ENCODE measurements at regions not wholly inside any gene's neighbourhood (a gene's known extent, or its start where the extent isn't known, plus 50 kb on each side); places are given as distances from the start of the nearest gene placed in this dataset.

DNA sequence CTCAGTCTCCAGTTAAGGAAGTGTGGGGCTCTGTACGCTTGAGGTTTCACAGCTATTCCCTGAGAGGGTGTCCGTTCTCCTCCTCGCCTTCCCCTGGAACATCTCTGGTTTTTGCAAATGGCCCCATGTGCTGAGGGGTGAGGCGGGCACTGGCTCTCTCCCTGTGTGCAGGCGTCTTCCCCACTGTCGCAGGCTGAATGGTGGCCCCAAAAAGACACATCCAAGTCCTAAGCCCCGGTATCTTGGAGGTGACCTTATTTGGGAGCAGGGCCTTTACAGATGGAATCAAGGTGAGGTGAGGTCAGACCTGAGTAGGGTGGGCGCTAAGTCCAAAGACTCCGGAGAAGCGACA, 98.0 kb upstream of the TMPRSS2 start:
- no peak for DNase-seq

DNA sequence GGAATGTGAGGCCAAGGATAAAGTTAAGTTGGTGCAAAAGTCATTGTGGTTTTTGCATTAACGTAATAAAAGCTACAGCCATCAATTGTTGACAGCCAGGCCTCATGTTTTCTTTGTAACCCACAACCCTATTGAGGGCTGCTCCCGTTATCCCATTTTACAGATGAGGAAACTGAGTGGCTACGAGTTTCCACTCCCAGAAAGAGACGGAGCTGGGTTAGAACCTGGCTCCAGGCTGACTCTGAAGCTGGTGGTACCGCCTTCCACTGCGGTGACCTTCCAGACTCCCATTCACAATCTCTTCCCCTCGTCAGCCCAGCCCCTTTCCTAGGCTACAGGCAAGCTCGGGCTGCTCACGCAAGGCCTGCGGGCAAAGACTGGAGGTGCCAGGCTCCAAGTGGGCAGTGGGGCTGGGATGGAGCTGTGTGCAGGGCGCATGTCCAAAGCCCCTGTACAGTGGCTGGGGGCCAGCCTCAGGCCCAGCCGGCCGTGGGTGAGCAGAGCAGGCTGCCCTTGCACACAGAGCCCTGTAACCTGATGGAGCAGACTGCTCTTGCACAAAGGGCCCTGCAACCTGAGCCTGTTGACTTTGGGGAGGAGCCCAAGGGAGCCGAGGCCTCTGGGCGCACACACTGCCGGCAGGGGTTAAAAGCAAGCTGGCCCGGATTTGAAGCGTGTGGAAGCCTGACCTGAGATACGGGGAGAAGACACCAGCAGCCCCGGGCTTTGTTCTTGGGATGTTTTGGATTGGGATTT, 97.4 kb upstream of the TMPRSS2 start:
- peak; percentile 48 for DNase-seq

DNA sequence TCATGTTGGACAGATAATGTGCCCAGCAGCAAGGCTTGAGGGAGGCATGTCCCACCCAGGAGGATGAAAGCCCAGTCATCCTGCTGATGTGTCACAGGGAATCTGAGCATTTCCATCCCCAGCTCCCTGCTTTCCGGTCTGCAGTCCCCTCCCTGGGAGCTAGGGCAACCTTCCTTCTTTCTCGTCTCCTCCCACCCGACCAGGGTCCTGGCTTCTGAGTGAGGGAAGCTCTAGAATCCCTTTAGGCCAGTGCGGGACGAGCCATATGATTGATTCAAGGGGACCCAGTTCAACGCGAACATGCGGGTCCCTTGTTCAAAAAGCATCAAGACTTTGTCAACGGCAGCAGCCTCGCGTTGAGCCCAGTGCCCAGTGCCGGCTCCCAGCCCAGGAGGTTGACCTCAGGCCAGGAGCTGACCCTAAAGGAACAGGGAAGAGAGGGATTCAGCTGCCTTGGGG, 96.7 kb upstream of the TMPRSS2 start:
- no peak for DNase-seq

DNA sequence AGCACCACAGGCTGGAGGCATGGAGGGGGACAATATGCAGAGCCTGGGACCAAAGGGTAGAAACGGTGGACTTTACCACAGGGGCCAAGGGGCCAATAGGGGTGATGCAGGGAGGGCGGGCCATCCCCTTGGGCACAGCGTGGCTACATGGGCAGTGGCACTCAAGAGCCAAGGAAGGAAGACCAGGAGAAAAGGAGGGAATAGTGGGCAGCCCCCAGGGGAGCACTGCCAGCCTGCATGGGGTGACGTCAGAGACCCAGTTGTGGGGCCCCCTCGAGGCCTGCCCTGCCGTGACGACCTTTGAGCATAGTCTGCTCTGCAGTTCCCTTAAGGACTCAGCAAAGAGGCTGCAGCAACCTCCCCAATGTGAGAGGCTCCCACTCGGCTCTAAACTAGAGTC, 95.5 kb upstream of the TMPRSS2 start:
- no peak for DNase-seq

DNA sequence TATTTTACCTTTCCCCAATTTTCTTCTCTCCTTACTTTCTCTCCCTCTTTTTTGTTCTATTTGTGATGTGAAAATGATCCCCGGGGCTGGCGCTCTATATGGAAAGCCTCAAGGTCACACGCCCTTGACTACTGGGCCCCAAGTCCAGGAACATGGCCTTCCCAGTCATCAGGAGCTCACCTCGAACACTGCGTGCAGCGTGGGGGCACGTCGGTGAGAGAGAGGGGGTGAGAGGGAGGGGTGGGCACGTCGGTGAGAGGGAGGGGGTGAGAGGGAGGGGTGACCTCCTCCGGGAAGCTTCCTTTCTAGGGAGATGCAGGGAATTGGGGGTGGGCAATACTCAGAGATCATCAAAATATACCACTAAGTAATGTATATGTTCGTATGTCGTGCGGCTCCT, 94.6 kb upstream of the TMPRSS2 start:
- no peak for DNase-seq

DNA sequence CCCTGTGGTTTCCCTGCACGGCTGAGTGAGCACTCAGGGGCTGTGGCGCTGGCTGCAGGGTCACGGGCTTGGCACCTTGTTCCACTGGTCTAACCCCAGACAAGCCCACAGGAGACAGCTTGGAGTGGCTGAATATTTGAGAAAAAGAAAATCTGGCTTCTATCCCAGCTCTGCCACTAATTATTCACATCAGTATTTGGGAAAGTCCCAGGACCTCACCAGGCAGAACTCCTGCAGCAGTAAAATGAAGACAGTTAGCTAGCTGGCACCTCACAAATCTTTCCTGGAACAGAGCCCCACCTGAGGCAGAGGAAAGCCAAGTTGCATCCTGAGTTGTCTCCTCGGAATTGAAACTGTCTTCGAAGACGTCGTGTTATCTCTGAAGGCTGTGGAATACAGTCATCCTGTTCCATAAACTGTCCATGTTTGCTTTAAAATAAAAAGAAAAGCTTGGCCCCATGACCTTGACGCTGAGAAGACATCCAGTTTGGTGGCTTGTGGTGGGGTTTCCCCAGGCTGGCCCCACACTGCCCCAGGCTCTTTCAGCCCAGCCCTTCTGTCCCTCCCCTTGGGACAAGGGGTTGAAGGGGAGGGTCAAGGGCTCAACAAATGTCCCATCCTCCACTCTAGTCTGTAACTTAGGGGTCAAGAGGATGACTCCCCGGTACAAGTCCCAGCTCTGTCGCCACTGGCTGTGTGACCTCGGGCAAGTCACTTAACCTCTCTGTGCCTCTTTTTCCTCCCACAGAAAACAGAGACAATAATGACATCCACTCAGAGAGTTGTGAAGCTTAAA, 93.8 kb upstream of the TMPRSS2 start:
- DNase-seq = no peak

DNA sequence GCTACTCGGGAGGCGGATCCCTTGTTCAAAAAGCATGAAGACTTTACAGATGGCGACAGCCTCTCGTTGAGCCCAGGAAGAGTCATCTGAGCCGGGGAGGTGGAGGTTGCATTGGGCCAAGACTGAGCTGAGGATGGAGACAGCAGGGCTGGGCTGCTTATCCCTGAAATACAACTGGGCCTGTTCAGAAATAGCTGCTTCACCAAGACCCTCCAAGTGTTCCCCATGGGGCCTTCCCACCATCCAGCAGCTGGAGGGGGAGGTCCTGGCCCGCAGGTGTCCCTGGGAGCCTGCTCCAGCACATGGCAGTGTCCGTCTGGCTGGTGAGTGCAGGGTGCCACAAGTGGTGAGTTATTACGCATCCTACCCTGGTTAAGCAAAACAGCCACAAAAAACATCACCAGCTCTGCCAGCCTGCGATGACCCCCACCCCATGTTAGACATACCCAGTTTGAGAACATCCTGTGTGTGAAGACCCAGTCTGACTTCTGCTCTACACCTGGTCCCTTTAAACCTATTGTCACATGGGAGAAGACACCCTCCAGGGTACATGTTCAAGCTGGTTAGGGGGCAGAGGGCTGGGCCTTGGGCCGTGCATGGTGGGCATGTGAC, 93.1 kb upstream of the TMPRSS2 start:
- no peak for DNase-seq

DNA sequence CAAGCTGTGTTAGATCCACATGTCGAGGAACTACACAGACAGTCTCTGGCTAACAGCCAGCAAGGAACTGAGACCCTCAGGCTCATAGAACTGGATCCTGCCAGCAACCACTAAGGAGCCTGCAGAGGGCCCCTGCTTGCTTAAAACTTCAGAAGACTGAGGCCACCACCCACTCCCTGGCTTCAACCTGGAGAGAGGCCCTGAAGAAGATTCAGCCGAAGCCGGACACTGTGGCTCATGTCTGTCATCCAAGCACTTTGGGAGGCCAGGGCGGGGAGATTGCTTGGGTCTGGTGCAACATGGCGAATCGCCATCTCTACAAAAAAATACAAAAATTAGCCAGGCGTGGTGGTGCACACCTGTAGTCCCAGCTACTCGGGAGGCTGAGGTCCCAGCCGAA, 92.6 kb upstream of the TMPRSS2 start:
- DNase-seq = no peak

DNA sequence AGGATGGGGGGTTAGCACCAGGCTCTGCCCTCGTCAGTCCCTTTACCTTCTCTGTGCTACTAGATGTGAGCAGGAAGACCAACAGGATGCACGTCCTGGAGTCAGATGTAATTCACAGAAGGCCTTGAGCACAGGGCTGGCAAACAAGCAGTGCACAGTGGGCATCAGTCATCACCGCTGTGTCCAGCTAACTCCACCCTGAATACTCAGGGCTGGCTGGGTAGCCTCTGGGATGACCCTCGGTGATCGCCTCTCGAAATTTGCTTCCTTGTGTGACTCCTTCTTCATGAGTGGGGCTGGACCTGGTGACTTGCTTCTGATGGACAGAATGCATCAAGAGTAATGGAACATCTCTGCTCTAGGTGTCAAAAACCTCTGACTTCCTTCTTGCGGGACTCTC, 92.2 kb upstream of the TMPRSS2 start:
- no peak for DNase-seq

DNA sequence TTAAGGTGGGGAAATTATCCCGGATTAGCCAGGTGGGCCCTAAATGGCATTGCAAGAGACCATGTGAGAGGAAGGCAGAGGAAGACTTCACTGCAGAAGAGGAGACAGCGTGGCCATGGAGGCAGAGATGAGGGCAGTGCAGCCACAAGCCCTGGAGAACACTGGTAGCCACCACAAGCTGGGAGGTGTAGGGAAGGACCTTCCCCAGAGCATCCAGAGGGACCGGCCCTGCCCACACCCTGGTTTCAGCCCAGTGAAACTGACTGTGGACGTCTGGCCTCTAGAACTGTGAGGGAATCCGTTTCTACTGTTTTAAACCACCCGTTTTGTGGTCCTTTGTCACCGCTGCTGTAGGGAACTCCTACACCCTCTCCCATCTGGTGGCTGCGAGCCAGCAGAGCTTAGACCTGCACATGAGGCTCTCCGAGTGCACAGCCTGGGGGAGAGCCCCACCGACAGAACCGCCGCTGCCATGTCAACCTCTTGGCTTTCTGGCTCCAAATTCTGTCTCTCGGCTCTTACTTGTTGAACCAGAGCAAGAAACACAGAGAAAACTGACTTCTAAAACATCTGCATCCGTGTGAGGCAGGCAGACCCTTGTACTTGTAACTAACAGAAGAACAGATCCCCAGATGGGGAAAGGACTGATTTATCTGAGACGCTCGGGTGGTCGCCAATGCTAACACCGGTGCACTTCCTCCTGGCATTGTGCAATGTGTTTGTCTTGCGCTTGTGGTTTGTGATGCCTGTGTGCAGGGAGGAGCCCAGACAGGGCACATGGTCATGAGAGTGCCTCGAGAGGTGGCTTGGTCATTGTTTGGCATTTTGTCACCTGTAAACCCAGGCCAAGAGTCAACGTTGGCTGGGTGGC, 90.8 kb upstream of the TMPRSS2 start:
- DNase-seq = peak; percentile 36

DNA sequence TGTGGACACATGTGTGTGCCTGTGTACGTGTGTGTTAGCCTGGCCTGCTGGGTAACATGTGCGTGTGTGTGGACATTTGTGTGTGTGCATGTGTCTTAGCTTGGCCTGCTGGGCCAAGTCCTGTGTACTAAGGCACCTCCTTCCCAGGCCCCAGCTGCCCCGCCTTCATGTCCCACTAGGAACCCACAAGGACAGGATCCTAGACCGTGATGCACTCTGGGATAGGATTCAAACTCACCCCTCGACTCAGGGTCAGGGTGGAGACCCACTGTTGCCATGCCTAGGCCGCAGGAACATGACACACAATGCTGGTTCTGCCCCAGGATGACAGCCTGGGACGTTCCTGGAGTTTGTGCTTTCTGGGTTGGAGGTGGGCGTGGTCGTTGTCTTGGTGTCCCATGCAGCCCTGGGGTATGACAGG, 89.9 kb upstream of the TMPRSS2 start:
- no peak for DNase-seq

DNA sequence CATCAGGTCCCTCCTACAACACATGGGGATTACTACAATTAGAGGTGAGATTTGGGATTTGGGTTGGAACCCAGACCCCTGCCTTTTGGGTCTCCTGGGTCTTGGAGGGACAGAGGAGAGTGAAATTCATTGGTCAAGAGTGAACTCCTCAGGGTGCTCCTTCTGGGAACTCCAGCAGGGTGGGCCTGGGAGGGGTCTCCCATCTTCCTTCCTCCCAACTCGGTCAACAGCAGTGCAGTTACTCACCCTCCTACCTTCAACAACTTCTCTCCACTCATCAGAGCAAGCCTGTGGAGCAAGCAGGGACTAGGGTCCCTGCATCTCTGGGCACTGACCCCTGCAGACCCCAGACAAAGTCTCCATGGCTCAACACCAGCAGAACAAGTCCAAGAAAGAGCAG, 89.3 kb upstream of the TMPRSS2 start:
- no peak for DNase-seq

DNA sequence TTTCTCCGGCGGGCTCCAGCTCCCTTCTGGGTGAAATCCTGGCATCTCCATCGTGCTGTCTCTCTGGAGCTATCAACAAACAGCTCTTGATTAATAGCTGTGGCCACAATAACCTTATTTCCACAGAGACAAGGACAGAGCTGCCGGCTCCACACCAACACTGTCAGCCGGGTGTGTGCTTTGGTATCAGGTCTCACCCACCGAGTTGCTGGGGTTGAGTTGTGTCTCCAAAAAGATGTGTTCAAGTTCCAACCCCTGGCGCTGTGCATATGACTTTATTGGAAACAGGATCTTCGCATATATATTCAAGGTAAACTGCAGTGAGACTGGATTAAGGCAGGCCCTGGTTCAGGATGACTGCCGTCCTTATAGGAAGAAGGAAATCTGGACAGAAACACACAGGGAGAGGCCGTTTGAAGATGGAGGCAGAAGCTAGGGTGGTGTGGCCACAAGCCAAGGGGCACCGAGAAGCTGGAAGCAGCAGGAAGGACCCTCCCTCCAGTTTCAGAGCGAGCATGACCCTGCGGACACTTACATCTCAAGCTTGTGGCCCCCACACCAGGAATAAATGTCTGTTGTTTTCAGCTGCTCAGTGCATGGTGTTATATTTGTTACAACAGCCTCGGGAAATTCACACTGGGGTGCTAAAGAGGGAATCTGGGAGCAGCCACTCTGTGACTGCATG, 88.4 kb upstream of the TMPRSS2 start:
- no peak for DNase-seq

DNA sequence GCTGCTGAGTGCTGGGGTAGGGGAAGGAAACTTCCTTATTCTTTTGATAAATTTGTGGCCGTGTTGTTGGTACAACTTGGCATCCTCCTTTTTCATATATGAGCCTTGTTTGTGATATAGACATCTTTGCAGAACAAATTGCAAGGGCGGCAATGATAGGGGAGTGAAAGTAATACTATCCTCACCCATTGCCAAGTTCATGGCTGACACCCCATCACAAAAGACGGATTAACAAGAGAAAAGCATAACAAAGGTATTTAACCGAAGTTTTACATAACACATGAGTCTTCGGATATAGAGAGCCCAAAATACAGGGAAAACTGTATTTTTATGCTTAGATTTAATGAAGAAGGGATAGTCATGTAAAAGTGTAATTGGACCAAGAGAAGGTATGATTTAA, 86.3 kb upstream of the TMPRSS2 start:
- DNase-seq = no peak

DNA sequence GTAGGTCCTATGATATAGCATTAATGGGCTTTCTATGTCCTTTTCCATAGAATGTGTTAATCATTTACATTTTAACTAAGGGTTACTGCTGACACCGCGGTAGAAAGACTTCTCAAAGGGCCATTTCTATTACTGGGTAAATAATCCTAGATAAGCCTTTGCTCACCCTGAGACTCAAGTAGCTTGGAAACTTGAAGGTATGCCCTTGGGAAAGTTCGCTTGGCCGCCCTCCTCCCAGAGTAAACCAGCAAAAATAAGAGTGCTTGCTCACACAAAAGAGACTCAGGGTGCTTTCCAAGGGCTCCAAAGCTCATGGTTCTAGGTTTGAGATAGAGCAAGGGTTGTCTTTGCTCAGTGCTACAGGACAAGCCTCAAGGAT, 85.8 kb upstream of the TMPRSS2 start:
- no peak for DNase-seq

DNA sequence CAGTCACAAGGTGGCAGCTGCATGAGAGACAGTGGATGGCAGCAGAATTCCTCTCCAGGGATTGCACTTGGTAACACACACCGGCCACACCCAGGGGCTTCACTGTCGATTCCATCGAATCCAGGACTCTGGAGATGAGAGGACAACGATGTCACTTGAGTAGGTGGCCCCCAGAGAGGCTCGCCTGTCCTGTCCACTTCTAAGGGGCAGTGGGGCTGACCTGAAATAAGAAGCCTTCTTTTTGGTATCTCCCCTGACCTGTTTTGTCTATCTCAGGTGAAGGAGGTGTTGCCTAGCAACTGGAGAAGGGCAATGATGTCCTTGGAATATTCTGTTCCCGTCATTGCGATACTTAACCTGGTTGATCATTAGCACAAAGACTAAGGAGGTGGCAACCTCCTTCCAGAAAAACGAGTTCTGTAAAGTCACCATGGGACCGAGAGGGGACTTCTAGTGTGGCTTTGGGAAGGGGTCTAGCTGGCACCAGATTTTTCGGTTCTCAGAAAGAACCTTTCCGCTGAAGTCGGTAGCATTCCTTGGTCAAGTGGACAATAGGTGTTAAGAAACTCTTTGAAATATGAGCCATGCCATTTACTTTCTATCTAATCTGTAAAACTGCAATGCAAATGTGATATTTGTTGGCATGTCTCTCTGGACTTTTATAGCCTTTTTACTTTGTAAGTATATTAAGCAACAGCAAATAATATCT, 85.2 kb upstream of the TMPRSS2 start:
- no peak for DNase-seq

DNA sequence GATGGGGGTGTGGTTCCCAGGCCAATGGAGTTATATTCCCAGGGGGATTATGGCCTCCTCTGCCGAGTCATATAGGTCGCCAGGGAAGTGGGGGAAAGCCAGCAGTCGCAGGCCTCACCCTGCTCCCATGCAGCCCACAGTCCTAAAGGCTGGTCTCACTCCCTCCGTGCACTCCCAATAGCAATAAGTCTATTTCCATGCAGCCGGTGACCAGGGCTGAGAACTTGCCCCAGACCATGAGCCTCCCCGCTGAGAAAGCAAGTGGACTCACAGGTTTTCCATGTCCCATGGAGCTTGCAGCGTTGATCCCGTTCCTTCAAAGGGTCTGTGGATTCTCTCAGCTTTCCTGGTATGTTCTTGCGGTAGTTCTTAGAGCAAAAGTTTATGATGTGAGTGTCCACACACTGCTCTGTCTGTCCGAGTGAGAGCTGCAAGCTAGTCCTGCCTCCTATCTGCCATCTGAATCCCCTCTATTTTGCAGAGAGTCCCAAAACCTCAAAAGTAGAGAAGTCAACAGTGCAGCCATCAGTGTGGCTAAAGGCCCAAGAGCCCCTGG, 81.7 kb upstream of the TMPRSS2 start:
- DNase-seq = no peak

DNA sequence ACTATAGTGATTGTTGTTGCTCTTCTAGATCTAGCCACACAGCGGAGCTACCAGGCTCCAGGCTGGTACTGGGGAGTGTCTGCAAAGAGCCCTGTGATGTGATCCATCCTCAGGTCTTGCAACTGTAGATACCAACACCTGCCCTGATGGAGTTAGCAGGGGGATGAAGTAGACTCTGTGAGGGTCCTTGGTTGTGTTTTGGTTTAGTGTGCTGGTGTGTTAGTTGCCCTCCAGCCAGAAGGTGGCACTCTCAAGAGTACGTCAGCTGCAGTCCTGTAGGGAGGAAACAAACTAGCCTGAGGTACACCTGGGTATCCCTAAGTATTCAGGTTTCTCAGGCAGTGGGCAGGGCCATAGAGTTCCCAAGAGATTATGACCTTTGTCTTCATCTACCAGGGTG, 81.2 kb upstream of the TMPRSS2 start:
- DNase-seq = no peak

DNA sequence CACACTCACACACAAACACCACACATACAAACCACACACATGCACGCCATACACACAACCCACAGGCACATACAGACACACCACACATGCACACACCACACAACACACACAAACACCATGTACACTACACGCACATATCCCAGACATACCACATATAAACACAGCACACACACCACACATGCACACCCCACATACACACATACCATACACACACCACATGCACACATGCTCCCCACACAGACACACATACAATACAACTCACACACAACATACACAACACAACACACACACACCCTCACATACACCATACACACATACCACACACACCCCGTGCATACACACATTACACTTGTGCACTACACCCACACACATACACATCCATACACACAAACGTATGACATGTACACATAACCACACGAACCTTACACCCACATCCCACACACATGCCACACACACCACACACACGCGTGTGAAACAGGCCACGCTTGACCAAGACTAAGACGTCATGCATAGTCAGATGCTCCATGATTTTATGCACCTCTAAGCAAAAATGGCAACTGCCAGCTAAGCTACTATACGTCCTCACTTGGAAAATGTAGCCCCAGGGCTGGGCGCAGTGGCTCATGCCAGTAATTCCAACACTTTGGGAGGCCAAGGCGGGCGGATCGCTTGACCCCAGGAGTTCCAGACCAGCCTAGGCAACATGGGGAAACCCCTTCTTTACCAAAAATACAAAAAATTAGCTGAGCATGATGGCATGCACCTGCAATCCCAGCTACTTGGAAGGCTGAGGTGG, 77.4 kb upstream of the TMPRSS2 start:
- no peak for DNase-seq

DNA sequence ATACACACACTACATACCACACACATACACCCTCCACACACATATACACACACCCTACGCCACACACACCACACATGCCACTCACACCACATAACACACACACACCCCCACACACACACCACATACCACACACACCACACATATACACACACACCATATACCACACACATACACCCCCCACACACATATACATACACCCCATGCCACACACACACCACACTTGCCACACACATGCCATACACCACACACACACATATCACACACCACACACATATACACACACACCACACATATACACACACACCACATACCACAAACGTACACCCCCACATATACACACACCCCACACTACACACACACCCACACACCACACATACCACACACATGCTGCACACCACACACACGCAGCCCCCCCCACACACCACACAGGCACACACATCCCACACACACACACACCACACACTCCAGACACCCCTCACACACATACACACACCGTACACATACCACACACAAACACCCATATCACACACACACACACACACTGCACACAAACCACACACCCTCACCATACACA, 76.7 kb upstream of the TMPRSS2 start:
- DNase-seq = no peak

Data from DMS153 (cell line).